Heart right ventricle (tissue), 16 donors: ENCODE measurements at regions not wholly inside any gene's neighbourhood (a gene's known extent, or its start where the extent isn't known, plus 50 kb on each side); places are given as distances from the start of the nearest gene placed in this dataset.

Source experiments
- ATAC-seq, 8 donors: fragments of 200-7000 bp; cut with Tn5 transposase; one replicate each; pipeline ENCODE4 v1.9.1; 2020; ENCODE audit warnings: mild to moderate bottlenecking in 8 of 8, moderate library complexity in 8 of 8, moderate number of reproducible peaks in 1 of 8
- DNase-seq, 2 donors: peaks; one replicate each; pipeline ENCODE4 v3.0.0-alpha.2; 2020
- H3K27ac ChIP-seq, 10 donors: fragments of 200-600 bp; sonication (generic) in 2 of 10; one replicate each; pipeline versions ENCODE4 v1.5.0 to v1.8.0; 2020 to 2022; ENCODE audit warnings: mild to moderate bottlenecking in 3 of 10
- H3K27me3 ChIP-seq, 7 donors: fragments of 200-600 bp; one replicate each; pipeline ENCODE4 v1.8.0; 2021 to 2022; ENCODE audit warnings: mild to moderate bottlenecking in 2 of 7
- H3K36me3 ChIP-seq, 9 donors: fragments of 200-600 bp; sonication (generic) in 1 of 9; one replicate each; pipeline versions ENCODE4 v1.5.0 to v1.8.0; 2020 to 2022; ENCODE audit warnings: mild to moderate bottlenecking in 2 of 9
- H3K4me1 ChIP-seq, 9 donors: fragments of 200-600 bp; sonication (generic) in 1 of 9; one replicate each; pipeline versions ENCODE4 v1.5.0 to v1.8.0; 2020 to 2022; ENCODE audit warnings: mild to moderate bottlenecking in 4 of 9
- H3K4me3 ChIP-seq, 10 donors: fragments of 200-600 bp; sonication (generic) in 2 of 10; one replicate each; pipeline versions ENCODE4 v1.5.0 to v1.8.0; 2020 to 2022; ENCODE audit warnings: mild to moderate bottlenecking in 7 of 10, moderate library complexity in 2 of 10
- H3K9me3 ChIP-seq, 11 donors: fragments of 200-600 bp in 10 of 11; sonication (generic) in 2 of 11; one replicate each; pipeline versions ENCODE4 v1.5.0 to v1.8.0; 2013 to 2022; ENCODE audit warnings: mild to moderate bottlenecking in 2 of 11, control low read depth in 1 of 11, moderate library complexity in 1 of 11
- WGBS, 2 donors: extraction: QIAGEN DNeasy Blood & Tissue Kit; methylation state at CpG; one replicate each; pipeline ENCODE4 v1.1.7; 2013; ENCODE audit warnings: inconsistent platforms in 1 of 2; 5-methylcytosine and 5-hydroxymethylcytosine counted together
- intact Hi-C, 10 donors: fragments of 100-400 bp; cut with DNase I; formaldehyde crosslinking; loops; one replicate each; pipeline versions ENCODE4 v1.11.1 to v1.14.2; 2022
- TF ChIP-seq, protein P1 (sequence below), 9 donors: fragments of 200-600 bp; sonication (generic) in 2 of 9; IDR thresholded peaks; one replicate each; pipeline versions ENCODE4 v1.5.0 to v1.8.0; 2021 to 2022; ENCODE audit warnings: antibody characterized with exemption in 9 of 9, mild to moderate bottlenecking in 5 of 9, moderate library complexity in 1 of 9
- donor health status: Arrhythmogenic right ventricular cardiomyopathy.
- donor health status: ischemic (EF 13 %, LVEDD 7.1; RV severe dilation, severe dysfunction).
- donor health status: healthy with polysubstance abuse.
- donor health status: DM: no; HTN: yes; CAD: no.
- donor health status: DM: no; HTN: no; CAD: no.
- donor health status: ischemic (EF 25% LVEDD 6.9; RV normal size, moderate dysfunction).
- donor health status: ischemic (EF 25% LVEDD 5.7; RV mildly dilated, moderate dysfunction).
- donor health status: healthy.
- donor health status: DM: yes; HTN: yes; CAD: no.
- donor health status: Ischemic cardiomyopathy.
- donor health status: ischemic (EF 35%, LVEDD 5.7; RV mildly dilated, moderate dysfunction).
- donor health status: nonischemic (EF 11% LVEDD 7.7; RV severe dilation, severe dysfunction).
- donor health status: DM: yes; HTN: yes; CAD: no.
- donor health status: PGD.
- donor health status: ischemic (EF 29% LVEDD 5.4; RV normal size, mild dysfunction).
- donor health status: nonischemic (EF 23%, LVEDD 6.1; RV moderate dilation, normal function).

DNA sequence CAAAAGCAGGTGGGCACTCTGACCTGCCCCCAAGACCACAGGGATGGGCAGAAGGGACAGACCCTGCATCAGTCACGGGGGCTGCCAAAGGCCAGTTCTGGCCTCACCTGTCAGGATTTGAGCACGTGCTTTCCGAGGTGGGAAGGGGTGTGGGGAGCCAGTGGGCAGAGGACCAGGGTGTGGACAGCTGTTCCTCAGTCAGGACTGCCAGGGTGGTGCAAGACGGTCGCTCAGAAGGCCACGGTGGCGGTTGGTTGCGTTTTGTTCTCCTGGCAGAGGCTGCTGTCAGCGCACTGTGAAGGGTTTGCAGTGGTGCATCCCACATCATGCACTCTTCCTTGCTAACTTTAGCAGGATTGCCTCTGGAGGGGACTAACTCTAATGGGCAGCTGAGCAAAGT, 665.3 kb upstream of the RAB6C start:
- intact Hi-C loops: no loop called here
- Histone ChIP-seq H3K9me3 (peaks cover 0 to 4% (median 0%) of the 10 kb centered on the region in 11 donors), H3K4me1 (no peaks in the 10 kb centered on the region), H3K4me3 (no peak overlapping the region), H3K36me3 (no peaks in the 10 kb centered on the region), H3K27ac (no peak overlapping the region), H3K27me3 (no peaks in the 10 kb centered on the region)
- WGBS, 2 donors: 88 to 91% methylated on average over 9 of the region's 9 CpGs
- TF ChIP-seq, protein P1, sequence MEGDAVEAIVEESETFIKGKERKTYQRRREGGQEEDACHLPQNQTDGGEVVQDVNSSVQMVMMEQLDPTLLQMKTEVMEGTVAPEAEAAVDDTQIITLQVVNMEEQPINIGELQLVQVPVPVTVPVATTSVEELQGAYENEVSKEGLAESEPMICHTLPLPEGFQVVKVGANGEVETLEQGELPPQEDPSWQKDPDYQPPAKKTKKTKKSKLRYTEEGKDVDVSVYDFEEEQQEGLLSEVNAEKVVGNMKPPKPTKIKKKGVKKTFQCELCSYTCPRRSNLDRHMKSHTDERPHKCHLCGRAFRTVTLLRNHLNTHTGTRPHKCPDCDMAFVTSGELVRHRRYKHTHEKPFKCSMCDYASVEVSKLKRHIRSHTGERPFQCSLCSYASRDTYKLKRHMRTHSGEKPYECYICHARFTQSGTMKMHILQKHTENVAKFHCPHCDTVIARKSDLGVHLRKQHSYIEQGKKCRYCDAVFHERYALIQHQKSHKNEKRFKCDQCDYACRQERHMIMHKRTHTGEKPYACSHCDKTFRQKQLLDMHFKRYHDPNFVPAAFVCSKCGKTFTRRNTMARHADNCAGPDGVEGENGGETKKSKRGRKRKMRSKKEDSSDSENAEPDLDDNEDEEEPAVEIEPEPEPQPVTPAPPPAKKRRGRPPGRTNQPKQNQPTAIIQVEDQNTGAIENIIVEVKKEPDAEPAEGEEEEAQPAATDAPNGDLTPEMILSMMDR (IDR thresholded peaks at IDR 0.05): no peak
- ATAC-seq (no peak), DNase-seq (no peak)

DNA sequence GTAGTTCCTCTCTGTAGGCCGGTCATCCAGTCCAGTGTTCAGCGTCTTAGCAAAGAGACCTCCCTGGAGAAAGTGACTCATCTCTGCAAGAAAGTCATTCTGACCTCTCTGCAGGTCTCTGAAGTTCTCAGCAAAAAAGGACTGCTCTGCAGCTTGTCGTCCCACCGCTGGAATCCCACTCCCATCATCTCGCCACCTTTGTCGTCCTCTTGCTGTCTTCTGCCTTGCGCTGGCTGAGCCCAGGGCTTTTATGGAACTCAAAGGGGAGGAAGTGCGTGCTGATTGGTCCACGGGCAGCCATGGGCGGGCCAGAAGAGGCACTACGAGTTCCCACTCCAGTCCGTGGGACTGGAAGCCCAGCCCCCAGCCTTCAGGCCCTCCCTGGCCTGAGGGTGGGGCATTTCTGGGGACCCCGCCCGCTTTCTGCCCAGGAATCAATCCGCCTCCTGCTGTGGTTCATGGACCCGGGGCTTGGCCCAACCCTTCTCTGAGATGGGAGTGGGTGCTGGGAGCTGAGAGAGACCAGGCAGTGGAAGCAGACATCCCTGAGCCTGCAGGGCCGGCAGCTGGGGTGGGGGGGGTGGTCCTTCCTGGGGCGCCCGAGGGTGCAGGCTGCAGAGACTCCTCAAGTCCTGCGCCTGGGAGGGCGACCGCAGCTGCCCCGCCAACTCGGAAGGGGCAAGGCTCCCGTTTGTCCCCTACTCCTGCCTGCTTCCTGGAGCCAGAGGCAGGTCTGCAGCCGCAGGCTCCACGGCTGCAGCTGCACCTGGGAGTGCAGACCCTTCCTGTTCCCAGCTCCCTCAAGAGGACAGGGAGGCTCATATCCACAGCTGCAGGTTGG, 660.7 kb upstream of the RAB6C start:
- DNase-seq (no peak), ATAC-seq (no peak)
- H3K4me3 ChIP-seq: no peak overlapping the region
- no peak overlapping the region for H3K27ac ChIP-seq
- no peaks in the 10 kb centered on the region for H3K4me1 ChIP-seq
- H3K9me3 ChIP-seq: no peaks in the 10 kb centered on the region
- TF ChIP-seq, protein P1 (IDR thresholded peaks at IDR 0.05): no peak
- 84 to 88% methylated on average over 26 to 27 of the region's 27 CpGs for whole genome bisulfite sequencing, 2 donors
- H3K36me3 ChIP-seq: no peaks in the 10 kb centered on the region
- intact Hi-C loops: no loop called here
- H3K27me3 ChIP-seq: no peaks in the 10 kb centered on the region

DNA sequence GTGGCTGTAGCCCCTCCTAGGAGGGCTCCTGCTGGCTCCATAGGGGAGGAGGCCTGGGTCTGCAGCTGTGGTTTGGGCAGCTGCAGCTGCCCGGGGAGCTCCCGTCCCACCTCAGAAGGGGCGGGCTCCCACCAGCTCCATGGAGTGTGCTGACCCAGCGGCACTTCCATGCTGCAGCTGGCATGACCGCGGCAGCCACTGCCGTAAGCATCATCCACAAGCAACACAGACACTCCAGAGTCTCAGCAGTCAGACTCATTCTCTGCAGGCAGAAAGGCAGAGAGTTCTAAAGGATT, 660.1 kb upstream of the RAB6C start:
- intact Hi-C loops: no loop called here
- no peaks in the 10 kb centered on the region for H3K27me3 ChIP-seq
- no peaks in the 10 kb centered on the region for H3K36me3 ChIP-seq
- no peaks in the 10 kb centered on the region for H3K4me1 ChIP-seq
- WGBS, 2 donors: 92 to 94% methylated on average over 7 of the region's 7 CpGs
- DNase-seq: no peak
- TF ChIP-seq, protein P1 (IDR thresholded peaks at IDR 0.05): no peak
- ATAC-seq: no peak
- H3K4me3 ChIP-seq: no peak overlapping the region
- no peaks in the 10 kb centered on the region for H3K9me3 ChIP-seq
- H3K27ac ChIP-seq: no peak overlapping the region

DNA sequence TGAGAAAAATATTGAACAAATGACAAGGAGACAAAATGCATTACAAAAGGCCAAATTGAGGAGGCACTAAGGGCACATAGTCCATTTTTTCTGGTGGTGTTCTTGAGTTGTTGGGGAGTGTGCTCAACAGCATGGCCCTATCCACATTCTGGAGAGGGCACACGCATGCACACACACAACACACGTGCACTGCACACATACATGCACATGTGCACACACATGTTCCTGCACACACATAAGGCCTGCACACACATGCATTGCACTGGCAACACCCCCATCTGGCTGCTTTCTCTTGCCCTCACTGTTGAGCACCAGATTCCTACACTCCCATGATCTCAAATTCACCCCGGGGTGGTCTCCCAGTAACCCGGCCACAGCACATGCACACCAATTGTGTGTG, 659.2 kb upstream of the RAB6C start:
- TF ChIP-seq, protein P1 (IDR thresholded peaks at IDR 0.05): no peak
- no peak for ATAC-seq
- WGBS, 2 donors: 94 to 97% methylated on average over 4 of the region's 4 CpGs
- H3K4me3 ChIP-seq: no peak overlapping the region
- peaks cover 0 to 2% (median 0%) of the 10 kb centered on the region in 7 donors for H3K27me3 ChIP-seq
- intact Hi-C loops: no loop called here
- DNase-seq: no peak
- H3K36me3 ChIP-seq: no peaks in the 10 kb centered on the region
- H3K27ac ChIP-seq: no peak overlapping the region
- no peaks in the 10 kb centered on the region for H3K4me1 ChIP-seq
- no peaks in the 10 kb centered on the region for H3K9me3 ChIP-seq
